NB4 (cell line): ENCODE measurements at regions not wholly inside any gene's neighbourhood (a gene's known extent, or its start where the extent isn't known, plus 50 kb on each side); places are given as distances from the start of the nearest gene placed in this dataset.

ENCODE experiments used
- DNase-seq: peaks from one replicate; pipeline ENCODE4 v3.0.0; 2010; ENCODE audit warnings: low read depth
- H3K4me3 ChIP-seq: one replicate; pipeline ENCODE4 v1.5.1; 2011; ENCODE audit warnings: mild to moderate bottlenecking, low read depth, low read length, moderate library complexity
- MYC ChIP-seq: IDR thresholded peaks from 2 replicates; pipeline ENCODE4 v1.6.1; 2011; ENCODE audit warnings: low read depth, low read length
- POLR2A ChIP-seq: IDR thresholded peaks from 2 replicates; pipeline ENCODE4 v1.6.1; 2011; ENCODE audit warnings: mild to moderate bottlenecking; ENCODE audit not compliant: insufficient read length; ENCODE audit errors: extremely low read depth
- TF ChIP-seq, protein P1 (sequence below): IDR thresholded peaks from 2 replicates; pipeline ENCODE4 v1.6.1; 2011; ENCODE audit warnings: low read depth, low read length
- TF ChIP-seq, protein P2 (sequence below): IDR thresholded peaks from one replicate; pipeline ENCODE4 v1.5.1; 2012; ENCODE audit warnings: low read depth, low read length

DNA sequence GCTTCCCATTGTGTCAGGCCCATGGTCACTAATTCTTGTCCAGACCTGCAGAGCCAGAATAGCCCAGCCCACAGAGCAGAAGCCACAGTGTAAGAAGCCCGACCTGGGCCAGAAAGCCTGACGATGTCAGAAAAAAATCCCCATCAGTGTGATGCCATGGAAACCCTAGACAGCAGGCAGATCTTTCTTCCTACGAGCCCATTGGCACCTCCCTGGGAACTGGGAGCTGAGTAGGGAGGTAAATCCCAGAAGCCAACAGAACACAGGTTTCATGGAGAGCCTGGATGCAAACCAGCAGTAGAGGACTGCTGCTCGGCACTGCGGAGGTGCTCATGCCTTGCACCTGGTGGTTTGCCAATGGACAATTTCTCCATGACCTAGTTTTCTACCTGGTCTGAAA lies 82.2 kb upstream of the SLC22A16 start:
- no peak for TF ChIP-seq POLR2A
- TF ChIP-seq, protein P1, sequence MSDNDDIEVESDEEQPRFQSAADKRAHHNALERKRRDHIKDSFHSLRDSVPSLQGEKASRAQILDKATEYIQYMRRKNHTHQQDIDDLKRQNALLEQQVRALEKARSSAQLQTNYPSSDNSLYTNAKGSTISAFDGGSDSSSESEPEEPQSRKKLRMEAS = no peak
- TF ChIP-seq, protein P2, sequence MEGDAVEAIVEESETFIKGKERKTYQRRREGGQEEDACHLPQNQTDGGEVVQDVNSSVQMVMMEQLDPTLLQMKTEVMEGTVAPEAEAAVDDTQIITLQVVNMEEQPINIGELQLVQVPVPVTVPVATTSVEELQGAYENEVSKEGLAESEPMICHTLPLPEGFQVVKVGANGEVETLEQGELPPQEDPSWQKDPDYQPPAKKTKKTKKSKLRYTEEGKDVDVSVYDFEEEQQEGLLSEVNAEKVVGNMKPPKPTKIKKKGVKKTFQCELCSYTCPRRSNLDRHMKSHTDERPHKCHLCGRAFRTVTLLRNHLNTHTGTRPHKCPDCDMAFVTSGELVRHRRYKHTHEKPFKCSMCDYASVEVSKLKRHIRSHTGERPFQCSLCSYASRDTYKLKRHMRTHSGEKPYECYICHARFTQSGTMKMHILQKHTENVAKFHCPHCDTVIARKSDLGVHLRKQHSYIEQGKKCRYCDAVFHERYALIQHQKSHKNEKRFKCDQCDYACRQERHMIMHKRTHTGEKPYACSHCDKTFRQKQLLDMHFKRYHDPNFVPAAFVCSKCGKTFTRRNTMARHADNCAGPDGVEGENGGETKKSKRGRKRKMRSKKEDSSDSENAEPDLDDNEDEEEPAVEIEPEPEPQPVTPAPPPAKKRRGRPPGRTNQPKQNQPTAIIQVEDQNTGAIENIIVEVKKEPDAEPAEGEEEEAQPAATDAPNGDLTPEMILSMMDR = no peak
- TF ChIP-seq MYC = no peak
- H3K4me3 ChIP-seq = no peak overlapping the region
- no peak for DNase-seq

GRCh38 chr6:110557199-110557598 lies 80.8 kb upstream of the SLC22A16 start:
- TF ChIP-seq, protein P1 = no peak
- TF ChIP-seq, protein P2 = no peak
- TF ChIP-seq POLR2A = no peak
- TF ChIP-seq MYC = no peak
- DNase-seq = no peak

GRCh38 chr6:110556317-110557110 lies 80.1 kb upstream of the SLC22A16 start:
- DNase-seq = no peak
- no peak overlapping the region for H3K4me3 ChIP-seq
- TF ChIP-seq, protein P1 = no peak
- TF ChIP-seq MYC = no peak
- TF ChIP-seq POLR2A = no peak
- TF ChIP-seq, protein P2 = no peak

More at GRCh38 chr6:110557199-110557598, 80.8 kb upstream of the SLC22A16 start:
- H3K4me3 ChIP-seq = no peak overlapping the region

DNA sequence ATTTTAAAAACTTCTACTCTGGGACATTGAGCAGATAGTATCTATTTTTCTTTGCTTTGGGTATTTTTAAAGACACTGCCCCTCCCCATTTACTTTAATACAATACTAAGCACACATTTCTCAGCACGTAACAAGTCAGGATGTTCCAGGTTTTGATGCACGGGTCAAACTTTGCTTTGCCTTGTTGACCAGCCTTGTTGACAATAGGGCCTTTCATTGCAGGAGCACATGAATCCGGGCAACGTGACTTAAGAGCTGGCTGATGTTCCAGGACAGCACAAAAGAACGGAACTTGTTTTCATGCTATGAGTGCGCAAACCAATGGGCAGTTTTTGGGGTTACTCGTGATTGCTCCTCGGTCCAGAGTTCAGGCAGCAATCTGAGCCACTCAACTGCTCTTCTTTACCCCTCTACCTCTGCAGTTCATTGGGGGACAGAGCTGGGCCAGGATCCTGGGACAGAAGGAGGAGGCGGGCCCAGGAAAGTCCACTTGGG lies 78.6 kb upstream of the SLC22A16 start:
- no peak overlapping the region for H3K4me3 ChIP-seq
- no peak for TF ChIP-seq POLR2A
- TF ChIP-seq, protein P2 = no peak
- TF ChIP-seq MYC = no peak
- TF ChIP-seq, protein P1 = no peak

DNA sequence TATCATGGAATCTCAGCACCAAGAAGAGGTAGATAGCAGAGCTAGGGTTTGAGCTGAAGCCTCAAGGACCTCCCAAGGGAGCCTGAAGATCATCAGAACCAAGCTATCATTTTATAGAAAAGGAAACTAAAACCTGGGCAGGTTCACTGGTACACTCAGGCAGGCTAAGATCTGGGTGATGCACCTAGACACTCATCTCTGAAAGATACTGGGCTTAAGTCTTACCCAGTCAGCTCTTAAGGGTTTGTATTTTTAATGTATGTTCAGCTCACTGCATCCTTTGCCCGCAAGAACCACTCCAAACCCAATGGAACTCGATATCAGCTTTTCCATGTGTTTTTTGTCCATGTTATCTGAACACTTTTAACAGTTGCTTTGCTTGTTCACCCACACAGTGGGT lies 78.0 kb upstream of the SLC22A16 start:
- TF ChIP-seq MYC (no peak), POLR2A (no peak)
- TF ChIP-seq, protein P2 = no peak
- TF ChIP-seq, protein P1 = no peak
- H3K4me3 ChIP-seq = no peak overlapping the region
- DNase-seq = no peak

More for the DNA sequence above, 78.6 kb upstream of the SLC22A16 start:
- no peak for DNase-seq
